ENCODE measurements at regions not wholly inside any gene's neighbourhood (a gene's known extent, or its start where the extent isn't known, plus 50 kb on each side); places are given as distances from the start of the nearest gene placed in this dataset.

- TF ChIP-seq CTCF (conservative IDR thresholded peaks at IDR 0.05) (no peak), ZFX (IDR thresholded peaks at IDR 0.05) (no peak)
Observed at GRCh38 chr17:71157297-71157696, 963.5 kb upstream of the SOX9 start.
